GM18870 (cell line): ENCODE measurements at regions not wholly inside any gene's neighbourhood (a gene's known extent, or its start where the extent isn't known, plus 50 kb on each side); places are given as distances from the start of the nearest gene placed in this dataset.

Source experiments
- ATAC-seq: cut with Tn5 transposase; IDR thresholded peaks from one replicate; pipeline ENCODE4 v1.9.1; 2021; ENCODE audit warnings: moderate library complexity; ENCODE audit not compliant: unreplicated experiment

DNA sequence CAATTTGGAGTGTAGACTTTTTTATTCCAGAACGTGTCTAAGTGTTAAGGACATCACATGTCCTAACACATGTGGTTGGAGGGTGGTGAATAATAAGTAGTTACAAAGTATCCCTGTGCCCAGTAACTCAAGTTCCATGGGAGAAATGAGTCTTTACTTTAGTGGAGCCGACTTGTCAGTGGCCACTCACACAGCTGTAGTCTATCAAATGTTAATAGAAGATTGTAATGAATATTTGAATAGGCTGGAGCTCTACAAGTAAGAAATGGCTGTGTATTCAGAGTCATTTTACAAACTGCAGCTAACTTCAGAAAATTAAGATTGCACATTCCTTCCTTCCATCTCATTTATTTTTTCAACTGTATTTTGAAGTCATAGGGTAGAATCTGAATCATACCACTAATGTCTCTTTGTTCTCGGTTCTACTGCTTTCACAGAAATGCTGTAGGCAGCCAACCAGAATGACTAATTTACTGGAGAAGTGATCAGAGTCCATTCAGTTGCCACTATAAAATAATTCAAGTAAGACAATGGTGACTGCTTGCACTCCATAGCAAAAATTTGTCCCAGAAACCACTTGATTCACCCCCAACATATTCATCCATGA lies 394.8 kb downstream of the NR2F1-AS1 start:
- ATAC-seq, result no peak

DNA sequence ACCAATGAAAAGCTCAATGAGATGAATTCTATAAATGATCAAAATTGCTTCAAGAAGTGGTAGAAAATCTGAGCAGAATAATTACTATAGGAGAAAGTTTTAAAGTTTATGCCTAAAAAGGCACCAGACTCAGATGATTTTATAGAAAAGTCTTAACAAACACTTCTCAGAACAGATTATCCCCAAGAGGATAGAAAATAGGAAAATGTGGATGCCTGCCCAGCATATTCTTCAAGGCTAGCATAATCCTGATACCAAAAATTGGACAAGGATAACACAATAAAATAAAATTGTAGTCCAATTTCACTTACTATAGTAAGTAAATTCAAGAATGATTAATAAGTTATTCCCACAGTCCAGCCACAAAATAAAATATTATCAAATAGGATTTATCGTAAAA lies 397.0 kb downstream of the NR2F1-AS1 start:
- ATAC-seq, result no peak

- ATAC-seq, result no peak
Measured at GRCh38 chr5:93179466-93179865, 401.6 kb downstream of the NR2F1-AS1 start.

DNA sequence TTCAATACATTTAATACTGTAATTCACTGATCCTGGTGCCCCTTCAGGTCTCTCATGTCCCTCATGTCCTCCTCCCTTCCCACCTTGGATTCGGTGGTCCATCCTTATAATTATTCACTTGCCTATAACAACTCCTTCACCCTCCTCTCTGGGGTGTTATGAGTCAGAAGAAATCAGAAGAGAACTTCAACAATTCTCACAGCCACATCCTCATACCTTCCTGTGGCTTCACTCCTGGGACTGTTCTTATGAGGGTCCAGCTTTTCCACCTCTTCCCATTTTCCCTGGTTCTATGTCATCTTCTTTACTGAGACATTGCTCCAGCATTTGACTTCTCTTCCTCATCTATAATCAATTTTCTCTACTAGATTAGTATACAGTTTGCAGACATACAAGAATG lies 406.1 kb downstream of the NR2F1-AS1 start:
- no peak for ATAC-seq

DNA sequence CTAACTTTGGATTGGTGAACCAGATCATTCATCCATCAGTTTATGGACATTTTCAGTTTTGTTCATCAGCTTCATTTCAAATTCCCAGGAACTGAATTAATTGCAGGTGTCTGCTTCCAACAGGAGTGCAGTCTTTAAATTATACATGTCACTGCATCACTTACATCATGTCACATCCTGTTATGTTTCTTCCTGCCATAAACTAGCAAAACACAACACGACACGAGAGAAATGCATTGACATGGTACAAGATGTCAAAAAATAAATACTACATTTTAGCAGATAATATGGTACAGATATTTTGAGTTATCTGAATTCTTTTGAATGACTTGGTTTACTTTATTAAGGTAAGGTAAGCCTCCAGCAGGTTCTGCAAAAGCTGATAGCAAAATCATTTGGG lies 415.5 kb downstream of the NR2F1-AS1 start:
- no peak for ATAC-seq

DNA sequence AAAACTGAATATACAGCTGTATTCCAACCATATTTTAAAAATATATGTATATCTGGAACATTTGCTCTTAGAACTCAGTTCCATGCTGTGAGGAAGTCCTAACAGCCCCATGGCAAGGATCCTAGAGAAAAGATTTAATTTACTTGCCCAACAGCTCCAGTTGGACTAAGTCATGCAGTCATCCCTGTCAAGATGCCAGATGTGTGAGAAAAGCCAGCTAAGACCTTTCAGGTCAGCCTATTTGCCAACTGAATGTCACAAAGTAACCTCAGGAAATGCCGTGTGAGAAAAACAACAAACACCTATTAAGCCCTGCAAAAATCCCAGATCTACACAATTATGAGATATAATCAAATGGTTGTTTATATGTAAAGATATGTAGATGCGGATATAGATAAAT lies 416.3 kb downstream of the NR2F1-AS1 start:
- ATAC-seq, result no peak

DNA sequence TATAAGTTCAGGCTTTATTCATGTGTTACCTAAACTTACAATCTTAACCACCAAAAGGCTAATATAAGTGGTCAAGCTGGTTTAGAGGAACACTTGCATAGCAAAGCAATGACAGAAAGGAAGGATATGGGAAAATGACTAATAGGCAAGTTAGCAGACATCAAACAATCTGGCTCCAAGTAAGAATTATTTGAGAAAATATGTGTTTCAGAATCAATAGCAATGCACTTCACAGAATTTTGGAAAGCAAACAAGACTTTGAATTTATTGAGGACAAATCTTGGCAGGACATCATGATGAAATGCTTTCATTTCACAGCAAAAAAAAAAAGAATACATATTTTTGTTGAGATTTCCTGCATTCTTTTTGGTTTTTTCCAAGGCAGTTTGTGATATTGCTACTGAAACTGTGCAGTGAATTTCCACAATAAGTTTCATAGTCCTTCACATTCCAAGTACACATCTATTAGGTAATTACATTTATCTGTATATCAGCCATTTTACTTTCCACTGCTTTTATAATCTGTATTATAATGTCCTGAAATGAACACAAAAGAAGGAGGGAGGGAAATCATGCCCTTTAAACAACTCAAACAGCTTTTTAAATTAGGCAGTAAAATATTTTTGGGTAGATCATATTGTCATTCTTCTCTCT lies 417.9 kb downstream of the NR2F1-AS1 start:
- no peak for ATAC-seq

DNA sequence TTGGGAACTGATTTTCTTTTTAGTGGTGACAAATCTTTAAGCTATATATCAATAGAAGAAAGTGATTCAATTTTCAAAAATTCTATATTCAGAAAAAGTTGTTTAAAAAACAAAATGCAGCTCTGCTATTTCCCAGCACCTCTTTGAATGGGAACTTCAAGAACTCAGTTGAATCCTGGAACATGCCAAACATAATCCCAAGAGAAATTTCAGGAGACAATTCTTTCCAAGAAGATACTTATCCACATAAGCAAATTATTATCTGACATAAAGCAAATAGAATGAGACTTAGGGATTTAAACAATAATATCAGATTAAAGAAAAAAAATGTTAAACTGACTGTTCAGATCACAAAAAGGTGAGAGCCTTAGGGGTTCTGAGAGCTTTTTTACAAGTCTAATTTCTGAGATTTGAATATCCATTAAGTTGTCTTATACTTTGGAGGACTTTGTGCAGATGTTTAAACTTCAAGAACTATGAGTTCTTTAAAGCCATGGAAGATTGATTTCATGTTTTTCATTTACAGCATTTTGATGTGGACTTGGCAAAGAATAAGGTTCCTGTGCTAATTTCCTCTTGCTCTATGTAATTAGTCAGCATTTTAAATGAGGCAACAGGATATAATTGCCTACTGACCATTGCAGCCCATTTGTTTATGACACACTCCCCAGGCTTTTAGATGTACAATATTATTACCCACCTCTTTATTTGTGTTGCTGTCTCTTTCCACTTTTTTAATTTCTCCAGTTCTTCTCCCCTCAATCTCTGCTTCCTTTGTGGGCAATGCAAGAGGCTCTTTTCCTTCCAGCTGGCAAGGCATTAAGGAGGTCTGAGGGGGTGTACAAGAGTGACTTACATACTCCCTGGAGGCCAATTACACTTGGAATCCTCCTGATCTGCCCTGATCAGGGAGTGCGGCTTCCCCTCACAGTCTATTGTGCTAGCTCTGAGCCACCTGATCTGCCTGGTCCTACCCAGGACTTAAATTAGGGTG lies 419.1 kb downstream of the NR2F1-AS1 start:
- no peak for ATAC-seq

GRCh38 chr5:93158841-93159240 lies 422.2 kb downstream of the NR2F1-AS1 start:
- no peak for ATAC-seq

DNA sequence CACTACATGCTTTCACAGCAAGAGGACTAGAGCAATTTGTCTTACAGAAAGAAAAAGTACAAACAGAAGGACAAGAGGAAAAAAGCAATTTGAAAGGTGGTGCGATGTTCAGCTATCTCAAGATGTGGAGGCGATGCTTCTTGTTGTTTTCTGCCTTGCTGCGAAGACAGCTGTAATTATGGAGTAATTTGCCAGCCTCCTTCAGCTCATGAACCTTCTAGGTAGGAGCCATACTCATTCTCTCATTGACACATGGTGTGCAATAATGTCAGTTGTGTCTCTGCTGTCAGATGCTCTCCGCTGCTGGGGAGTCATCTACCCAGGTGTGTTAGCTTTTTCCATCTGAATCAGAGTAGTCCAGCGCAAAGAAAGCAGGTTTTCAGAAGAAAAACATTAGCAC lies 424.5 kb downstream of the NR2F1-AS1 start:
- ATAC-seq, result no peak

DNA sequence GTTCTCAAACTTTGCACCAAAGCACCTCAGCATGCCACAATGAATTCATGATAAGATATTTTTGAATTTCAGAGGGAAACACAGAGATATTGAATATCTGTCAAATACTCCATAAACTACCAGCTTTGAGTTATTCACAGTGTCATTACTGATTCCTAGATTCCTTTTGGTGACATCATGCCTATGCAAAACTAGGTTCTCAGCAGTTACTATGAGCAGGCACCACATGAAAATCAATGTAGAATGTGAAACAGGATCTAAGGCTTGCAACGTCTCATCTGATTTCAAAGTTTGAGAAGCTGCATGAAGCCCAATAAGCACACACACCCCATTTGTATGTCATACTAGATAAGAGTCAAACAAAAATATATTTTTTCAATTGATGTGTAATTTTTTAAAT lies 426.5 kb downstream of the NR2F1-AS1 start:
- ATAC-seq, result no peak

DNA sequence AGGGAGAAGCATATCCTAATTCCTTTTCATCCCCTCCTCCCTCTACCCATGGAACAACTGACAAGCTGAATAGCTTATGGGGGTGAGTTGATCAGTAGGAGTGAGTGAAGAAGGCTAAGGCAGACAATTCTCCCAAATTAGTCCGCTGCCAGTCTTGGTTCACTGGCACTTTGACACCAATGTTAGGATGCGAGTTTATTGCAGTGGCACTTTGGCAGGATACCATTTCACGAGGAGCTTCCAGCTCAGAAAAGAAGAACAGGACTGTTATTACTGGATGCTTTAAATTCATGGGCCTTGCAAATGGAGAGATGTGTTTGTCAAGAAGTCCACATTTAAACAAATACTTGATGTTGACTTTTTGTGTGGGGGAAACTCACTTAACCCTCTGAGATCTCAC lies 427.6 kb downstream of the NR2F1-AS1 start:
- ATAC-seq, result no peak

DNA sequence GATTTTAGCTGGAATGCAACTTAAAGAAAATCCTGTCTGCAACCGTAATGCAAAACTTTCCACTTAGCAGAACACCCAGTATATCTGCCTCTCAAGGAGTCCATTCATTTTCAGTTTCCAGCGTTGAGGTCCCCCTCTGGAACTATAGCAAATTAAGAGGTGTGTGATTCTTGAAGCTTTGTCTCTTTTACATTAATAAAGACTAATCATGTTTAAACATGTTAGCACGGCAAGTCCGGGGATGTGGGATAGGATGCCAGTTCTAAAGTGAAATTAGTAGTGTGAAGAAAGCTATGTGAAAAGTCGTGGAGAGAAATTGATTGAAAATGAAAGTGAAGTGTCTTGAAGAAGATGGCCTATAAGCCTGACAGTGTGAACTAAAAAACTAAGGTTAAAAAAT lies 429.1 kb downstream of the NR2F1-AS1 start:
- ATAC-seq, result no peak

- ATAC-seq, result no peak
Measured at GRCh38 chr5:93151121-93151520, 429.9 kb downstream of the NR2F1-AS1 start.

GRCh38 chr5:93150311-93151012 lies 430.6 kb downstream of the NR2F1-AS1 start:
- no peak for ATAC-seq

- ATAC-seq, result no peak
Measured at GRCh38 chr5:93145767-93146166, 435.3 kb downstream of the NR2F1-AS1 start.

DNA sequence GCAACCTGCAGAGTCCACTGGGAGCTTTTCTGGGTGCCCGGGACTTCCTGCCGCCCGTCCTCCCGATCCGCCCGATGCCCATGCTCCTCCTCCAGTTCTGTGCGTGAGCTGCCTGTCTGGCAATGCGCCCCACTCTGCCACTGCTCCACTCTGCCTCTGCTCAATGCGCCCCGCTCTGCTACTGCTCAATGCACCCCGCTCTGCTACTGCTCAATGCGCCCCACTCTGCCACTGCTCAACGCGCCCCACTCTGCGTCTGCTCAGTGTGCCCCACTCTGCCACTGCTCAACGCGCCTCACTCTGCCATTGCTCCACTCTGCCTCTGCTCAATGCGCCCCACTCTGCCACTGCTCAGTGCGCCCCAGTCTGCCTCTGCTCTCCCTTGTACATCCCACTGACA lies 436.0 kb downstream of the NR2F1-AS1 start:
- ATAC-seq, result no peak

GRCh38 chr5:93141969-93142368 lies 439.1 kb downstream of the NR2F1-AS1 start:
- no peak for ATAC-seq

- ATAC-seq, result no peak
Measured at GRCh38 chr5:93130624-93131490, 450.2 kb downstream of the NR2F1-AS1 start.

GRCh38 chr5:93126634-93127033 lies 454.4 kb downstream of the NR2F1-AS1 start:
- ATAC-seq, result no peak
